A673 (cell line): ENCODE measurements at regions not wholly inside any gene's neighbourhood (a gene's known extent, or its start where the extent isn't known, plus 50 kb on each side); places are given as distances from the start of the nearest gene placed in this dataset.

Experiments
- BruUV-seq: library from RNA; stranded (reverse); fragments of 400-500 nt; replicated peaks from 2 replicates; lab custom pipeline; 2021; lab: Mats Ljungman, UMichigan
- CTCF ChIA-PET: fragments of 300-600 bp; sonication (Branson Sonifier 250); formaldehyde crosslinking; loops from one replicate; lab custom pipeline; 2022; ENCODE audit warnings: antibody characterized with exemption; lab: Charles Lee
- POLR2A ChIA-PET: fragments of 300-600 bp; sonication (Branson Sonifier 250); formaldehyde crosslinking; loops from one replicate; lab custom pipeline; 2022; ENCODE audit warnings: antibody characterized with exemption; ENCODE audit not compliant: low non-redundant PET; lab: Charles Lee
- DNase-seq: peaks from one replicate; pipeline ENCODE4 v3.0.0-alpha.2; 2015; ENCODE audit warnings: low spot score
- H3K27ac ChIP-seq: fragments of 200-600 bp; sonication (generic); 2 replicates; pipeline ENCODE4 v1.5.1; 2016; ENCODE audit warnings: mixed run types, low read depth, mild to moderate bottlenecking, mixed read lengths, antibody characterized with exemption, low read length; ENCODE audit not compliant: poor library complexity, severe bottlenecking
- H3K27me3 ChIP-seq: fragments of 200-600 bp; sonication (generic); replicated peaks from 2 replicates; pipeline ENCODE4 v1.6.1; 2017; ENCODE audit warnings: mixed run types, low read depth, mild to moderate bottlenecking, mixed read lengths, antibody characterized with exemption, low read length; ENCODE audit not compliant: insufficient read depth, poor library complexity
- H3K36me3 ChIP-seq: fragments of 200-600 bp; sonication (generic); 2 replicates; pipeline ENCODE4 v1.6.1; 2016; ENCODE audit warnings: mixed run types, mild to moderate bottlenecking, mixed read lengths, antibody characterized with exemption, low read length; ENCODE audit not compliant: insufficient read depth, poor library complexity, severe bottlenecking
- H3K4me1 ChIP-seq: fragments of 200-600 bp; sonication (generic); 2 replicates; pipeline ENCODE4 v1.6.1; 2017; ENCODE audit warnings: mixed run types, mild to moderate bottlenecking, mixed read lengths, antibody characterized with exemption, low read length; ENCODE audit not compliant: insufficient read depth, poor library complexity, severe bottlenecking
- H3K4me3 ChIP-seq: fragments of 200-600 bp; sonication (generic); 2 replicates; pipeline ENCODE4 v1.5.1; 2016; ENCODE audit warnings: low read depth, mixed run types, mild to moderate bottlenecking, mixed read lengths, low read length; ENCODE audit not compliant: poor library complexity, severe bottlenecking
- H3K9me3 ChIP-seq: fragments of 200-600 bp; sonication (generic); 2 replicates; pipeline ENCODE4 v1.6.1; 2016; ENCODE audit warnings: mixed run types, low read depth, mild to moderate bottlenecking, mixed read lengths, antibody characterized with exemption, low read length; ENCODE audit not compliant: poor library complexity, severe bottlenecking
- CTCF ChIP-seq: fragments of 300-800, 200-600 bp; sonication (generic); conservative IDR thresholded peaks from 2 replicates; pipeline ENCODE4 v1.5.1; 2017; ENCODE audit warnings: low read depth, mild to moderate bottlenecking, antibody characterized with exemption, low read length, moderate library complexity, mixed read lengths
- EZH2 ChIP-seq: fragments of 200-600 bp; sonication (generic); IDR thresholded peaks from 2 replicates; pipeline ENCODE4 v1.6.1; 2017; ENCODE audit warnings: borderline replicate concordance, low read depth, mild to moderate bottlenecking, mixed read lengths, antibody characterized with exemption, low read length; ENCODE audit not compliant: poor library complexity, severe bottlenecking
- intact Hi-C: fragments of 100-400 bp; cut with micrococcal nuclease; formaldehyde crosslinking; loops from one replicate; pipeline ENCODE4 v1.10.0; 2022; ENCODE audit not compliant: unreplicated experiment

DNA sequence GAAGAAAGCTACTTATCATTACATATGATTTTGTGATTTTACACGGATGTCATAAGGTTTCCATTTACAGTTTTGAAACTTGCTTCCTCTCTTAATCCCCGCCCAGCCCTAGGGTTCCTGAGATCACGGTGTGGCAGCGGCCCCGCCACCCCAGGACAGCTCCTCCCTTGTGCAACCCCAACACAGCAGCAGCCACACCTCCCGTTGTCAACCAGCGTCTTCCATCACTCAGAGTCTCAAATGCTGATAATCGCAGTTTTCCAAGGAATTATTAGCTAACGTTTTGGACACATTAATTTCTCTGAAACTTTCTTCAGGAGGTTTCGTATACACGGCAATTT is 204.8 kb downstream of the THBS2 start:
- Histone ChIP-seq H3K27me3 (peaks cover 9% of the 10 kb centered on the region), H3K36me3 (no peaks in the 10 kb centered on the region), H3K4me1 (no peaks in the 10 kb centered on the region), H3K27ac (no peak overlapping the region), H3K9me3 (no peaks in the 10 kb centered on the region), H3K4me3 (no peak overlapping the region)
- POLR2A ChIA-PET, result no interaction called here
- CTCF ChIA-PET, result no interaction called here
- no peak for DNase-seq
- intact Hi-C loops, result no loop called here
- BruUV-seq, result no TSS peak
- TF ChIP-seq EZH2 (no peak), CTCF (no peak)

DNA sequence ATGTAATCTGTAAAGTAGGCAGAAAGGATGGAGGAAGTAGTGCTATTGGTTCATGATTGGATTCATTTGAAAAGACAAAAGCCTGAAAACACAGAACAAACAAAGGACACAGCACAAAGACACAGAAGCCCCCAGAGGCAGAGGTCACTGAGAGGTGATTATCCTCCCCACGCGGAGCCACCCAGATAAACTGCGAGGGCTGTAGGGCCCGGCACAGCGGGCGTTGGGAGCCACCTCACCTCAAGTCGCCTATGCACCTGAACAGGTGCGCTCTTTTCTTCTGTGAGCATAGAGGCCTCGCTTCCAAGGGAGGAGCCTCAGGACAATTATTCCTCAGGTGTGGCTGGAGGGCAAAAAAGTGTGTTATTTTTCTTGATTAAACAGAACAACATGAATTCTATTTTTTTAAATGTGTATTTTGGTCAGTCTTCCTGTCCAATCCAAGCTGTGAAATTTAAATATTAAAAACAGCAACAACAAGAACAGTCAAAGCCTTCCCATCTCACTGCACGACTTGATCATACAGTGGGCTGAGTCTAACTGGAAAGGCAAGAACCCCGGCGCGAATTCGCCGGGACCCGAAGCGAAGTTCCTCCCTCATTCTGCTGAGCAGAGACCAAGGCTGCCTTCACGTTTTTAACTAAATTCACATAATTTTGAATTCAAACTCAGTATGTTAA is 205.3 kb downstream of the THBS2 start:
- no peak overlapping the region for H3K4me3 ChIP-seq
- intact Hi-C loops, result no loop called here
- DNase-seq, result no peak
- BruUV-seq, result no TSS peak
- CTCF ChIA-PET, result no interaction called here
- H3K9me3 ChIP-seq, result no peaks in the 10 kb centered on the region
- H3K27ac ChIP-seq, result no peak overlapping the region
- no peak for TF ChIP-seq CTCF
- no peak for TF ChIP-seq EZH2
- no peaks in the 10 kb centered on the region for H3K4me1 ChIP-seq
- POLR2A ChIA-PET, result no interaction called here
- H3K27me3 ChIP-seq, result peaks cover 9% of the 10 kb centered on the region
- no peaks in the 10 kb centered on the region for H3K36me3 ChIP-seq

GRCh38 chr6:169047345-169047744 is 206.3 kb downstream of the THBS2 start:
- H3K9me3 ChIP-seq, result no peaks in the 10 kb centered on the region
- no peak overlapping the region for H3K4me3 ChIP-seq
- no peaks in the 10 kb centered on the region for H3K4me1 ChIP-seq
- no peak for DNase-seq
- no peaks in the 10 kb centered on the region for H3K36me3 ChIP-seq
- H3K27ac ChIP-seq, result no peak overlapping the region
- ChIA-PET POLR2A (no interaction called here), CTCF (no interaction called here)
- intact Hi-C loops, result no loop called here
- TF ChIP-seq CTCF, result no peak
- no peak for TF ChIP-seq EZH2
- no TSS peak for BruUV-seq
- H3K27me3 ChIP-seq, result peaks cover 7% of the 10 kb centered on the region
